AG08396 (cell line): ENCODE measurements at regions not wholly inside any gene's neighbourhood (a gene's known extent, or its start where the extent isn't known, plus 50 kb on each side); places are given as distances from the start of the nearest gene placed in this dataset.
"Not testable (repeated sequence)": the region's sequence is repeated elsewhere in the genome, so short reads cannot be mapped to it uniquely, and the experiment has no call there.

ENCODE experiments used
- DNase-seq: peaks from one replicate; pipeline ENCODE4 v3.0.0; 2012; ENCODE audit warnings: low spot score, mixed read lengths

- DNase-seq = no peak
Measured at GRCh38 chr7:3138206-3138605, 94.5 kb upstream of the CARD11 start.

- DNase-seq = no peak
Measured at GRCh38 chr7:3138997-3139396, 95.3 kb upstream of the CARD11 start.

GRCh38 chr7:3140834-3141233 is 97.2 kb upstream of the CARD11 start:
- DNase-seq = no peak

GRCh38 chr7:3141326-3141725 is 97.7 kb upstream of the CARD11 start:
- no peak for DNase-seq

GRCh38 chr7:3143869-3144775 is 100.5 kb upstream of the CARD11 start:
- DNase-seq = no peak

- DNase-seq = not testable (repeated sequence)
Measured at GRCh38 chr7:3144776-3145125, 101.1 kb upstream of the CARD11 start.

- no peak for DNase-seq
Measured at GRCh38 chr7:3146571-3147226, 103.0 kb upstream of the CARD11 start.

- not testable (repeated sequence) for DNase-seq
Measured at GRCh38 chr7:3148471-3148870, 104.8 kb upstream of the CARD11 start.

- DNase-seq = no peak
Measured at GRCh38 chr7:3149231-3149995, 105.7 kb upstream of the CARD11 start.

GRCh38 chr7:3150027-3150426 is 106.4 kb upstream of the CARD11 start:
- no peak for DNase-seq

- no peak for DNase-seq
Measured at GRCh38 chr7:3151784-3152183, 108.1 kb upstream of the CARD11 start.

GRCh38 chr7:3152714-3153113 is 109.0 kb upstream of the CARD11 start:
- DNase-seq = no peak

- no peak for DNase-seq
Measured at GRCh38 chr7:3153118-3153517, 109.5 kb upstream of the CARD11 start.

GRCh38 chr7:3154317-3154716 is 110.7 kb upstream of the CARD11 start:
- DNase-seq = no peak

GRCh38 chr7:3154881-3155494 is 111.3 kb upstream of the CARD11 start:
- DNase-seq = peak; percentile 39

GRCh38 chr7:3156508-3156907 is 112.8 kb upstream of the CARD11 start:
- DNase-seq = no peak

GRCh38 chr7:3157566-3158287 is 114.1 kb upstream of the CARD11 start:
- no peak for DNase-seq

GRCh38 chr7:3158341-3158760 is 114.7 kb upstream of the CARD11 start:
- DNase-seq = no peak

GRCh38 chr7:3159039-3159438 is 115.4 kb upstream of the CARD11 start:
- DNase-seq = no peak

- DNase-seq = no peak
Measured at GRCh38 chr7:3159445-3159844, 115.8 kb upstream of the CARD11 start.

- not testable (repeated sequence) for DNase-seq
Measured at GRCh38 chr7:3159926-3160325, 116.3 kb upstream of the CARD11 start.

GRCh38 chr7:3162289-3162688 is 118.6 kb upstream of the CARD11 start:
- DNase-seq = no peak
